NCI-H510A (cell line): ENCODE measurements at regions not wholly inside any gene's neighbourhood (a gene's known extent, or its start where the extent isn't known, plus 50 kb on each side); places are given as distances from the start of the nearest gene placed in this dataset.
"Not testable (repeated sequence)": the region's sequence is repeated elsewhere in the genome, so short reads cannot be mapped to it uniquely, and the experiment has no call there.

ENCODE experiments used
- DNase-seq: peaks from one replicate; lab custom pipeline; 2025; lab: John Stamatoyannopoulos, UW

- no peak for DNase-seq
These were observed 288.6 kb upstream of the FIGN start for GRCh38 chr2:164024396-164024795.

- DNase-seq, result no peak
These were observed 288.1 kb upstream of the FIGN start for GRCh38 chr2:164023896-164024295.

GRCh38 chr2:164015328-164016123 is 279.7 kb upstream of the FIGN start:
- DNase-seq, result no peak

DNA sequence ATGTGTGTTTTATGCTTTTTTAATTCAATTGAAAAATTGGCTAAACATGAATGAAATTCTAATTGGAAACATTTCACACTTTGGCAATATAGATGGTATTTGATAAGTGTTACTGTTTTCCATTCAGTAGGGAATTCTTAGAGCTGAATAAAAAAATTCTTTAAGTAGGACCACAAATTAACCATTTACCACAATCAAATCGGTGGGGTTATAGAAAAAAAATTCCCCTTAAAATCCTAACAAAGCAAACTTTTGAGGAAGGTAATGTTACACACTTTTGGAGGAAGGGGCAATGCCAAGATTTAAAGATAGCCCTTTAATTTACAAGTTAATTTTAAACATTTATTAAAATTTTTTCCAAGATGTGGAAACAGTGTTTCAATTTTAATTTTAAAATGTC is 279.0 kb upstream of the FIGN start:
- no peak for DNase-seq

DNA sequence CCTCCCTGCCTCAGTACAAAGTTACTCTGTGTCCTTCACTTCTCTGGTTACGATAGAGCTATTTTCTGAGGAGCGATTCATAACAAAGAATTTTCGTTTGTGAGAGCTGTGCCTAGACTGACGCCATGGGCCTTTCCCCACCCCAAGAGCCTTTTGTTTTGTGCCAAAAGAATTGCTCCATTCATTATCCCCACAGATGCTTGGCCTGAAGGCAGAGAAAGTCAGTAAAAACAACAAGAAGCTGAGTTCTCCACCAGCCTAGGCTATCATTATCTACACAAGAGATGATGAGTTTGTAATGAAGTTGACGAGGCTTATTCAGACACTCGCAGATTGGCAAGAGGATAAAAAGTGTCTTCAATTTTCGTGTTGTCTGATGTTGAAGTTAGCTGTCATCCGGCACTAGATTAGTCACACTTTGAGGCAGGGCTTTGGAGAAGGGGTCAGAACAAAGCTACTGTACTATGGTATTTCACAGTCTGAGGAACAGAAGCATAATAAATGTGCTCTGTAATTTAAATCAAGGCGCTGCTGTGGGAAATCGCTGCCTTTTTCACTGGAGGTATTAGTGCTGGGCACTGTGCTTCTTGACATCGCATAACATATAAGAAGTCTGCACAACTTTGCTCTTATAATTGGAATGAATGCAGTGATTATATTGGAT is 278.4 kb upstream of the FIGN start:
- DNase-seq, result no peak

DNA sequence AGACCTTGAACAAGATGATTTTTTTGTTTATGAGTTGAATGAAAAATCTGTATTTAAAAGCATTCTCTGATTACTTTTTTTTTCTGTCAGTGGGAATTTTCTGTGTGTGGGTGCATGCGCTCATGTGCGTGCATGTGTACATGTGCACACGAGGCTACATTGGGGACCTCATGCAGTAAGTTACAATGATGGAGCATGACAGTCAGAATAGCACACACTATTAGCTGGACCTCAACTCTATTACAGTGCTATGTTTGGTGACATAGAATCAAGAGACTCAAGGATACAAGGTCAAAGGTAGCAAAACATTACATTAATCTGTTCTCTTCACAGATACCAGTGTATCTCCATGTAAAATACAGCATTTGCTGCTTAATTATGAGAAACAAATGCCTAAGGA is 276.8 kb upstream of the FIGN start:
- DNase-seq, result no peak

DNA sequence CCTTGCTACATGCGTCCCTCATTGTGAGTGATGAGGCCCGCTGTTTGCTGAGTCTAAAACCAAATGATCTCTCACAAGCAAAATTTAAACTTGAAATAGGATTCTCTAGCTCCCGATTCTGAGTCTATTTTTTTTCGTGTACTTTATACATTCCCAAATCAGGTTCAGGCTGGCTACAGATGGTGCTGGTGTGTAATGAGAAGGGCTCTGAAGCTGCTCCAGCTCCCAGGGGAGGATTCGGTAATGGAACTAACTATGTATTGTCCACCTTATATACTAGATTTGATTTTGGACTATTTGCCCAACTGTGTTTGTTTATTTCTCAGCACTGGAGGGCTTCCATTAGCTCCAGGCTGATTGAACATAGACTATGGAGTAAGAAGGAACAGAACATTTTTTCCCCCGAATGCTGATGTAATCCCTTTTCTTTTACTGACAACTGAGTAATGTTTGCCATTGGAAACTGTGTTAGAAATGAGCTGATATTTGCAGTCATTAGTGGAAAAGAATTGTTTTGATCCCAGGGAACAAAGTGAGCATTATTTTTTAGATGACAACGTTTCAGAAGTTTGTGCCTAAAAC is 274.0 kb upstream of the FIGN start:
- no peak for DNase-seq

DNA sequence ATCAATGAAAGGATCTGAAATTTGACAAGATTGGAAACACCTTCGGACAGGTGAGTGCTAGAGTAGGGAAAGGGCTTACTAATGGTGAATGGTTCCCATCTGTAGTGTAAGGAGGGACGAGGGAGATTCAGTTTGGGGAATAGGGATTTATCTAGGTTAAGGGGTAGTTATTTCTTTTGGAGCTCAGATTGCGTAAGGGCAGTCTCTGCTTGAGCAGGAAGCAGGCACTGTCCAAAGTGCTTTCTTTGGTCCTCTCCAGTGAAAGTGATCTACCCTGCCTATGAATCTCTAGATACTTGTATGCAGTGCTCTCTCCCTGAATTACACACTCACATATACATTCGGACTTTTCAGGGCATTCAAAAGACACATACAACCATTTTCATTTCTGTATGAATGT is 272.9 kb upstream of the FIGN start:
- no peak for DNase-seq

DNA sequence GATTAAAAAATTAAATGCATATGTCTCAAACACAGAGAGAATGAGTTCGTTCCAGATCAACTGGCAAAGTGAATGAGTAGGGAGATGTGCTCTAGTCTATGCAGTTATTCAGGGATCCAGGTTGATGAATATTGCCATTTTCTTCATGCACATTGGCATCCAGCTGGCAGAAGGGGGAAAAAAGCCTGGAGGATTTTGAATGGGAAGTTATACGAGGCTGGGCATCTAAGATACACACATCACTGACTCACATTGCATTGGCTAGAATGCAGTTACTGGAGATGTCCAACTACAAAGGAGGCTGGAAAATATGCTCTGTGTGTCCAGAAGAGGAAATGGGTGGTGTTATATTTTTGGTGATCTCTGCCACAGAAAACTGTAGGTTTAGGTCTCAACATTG is 270.9 kb upstream of the FIGN start:
- no peak for DNase-seq

DNA sequence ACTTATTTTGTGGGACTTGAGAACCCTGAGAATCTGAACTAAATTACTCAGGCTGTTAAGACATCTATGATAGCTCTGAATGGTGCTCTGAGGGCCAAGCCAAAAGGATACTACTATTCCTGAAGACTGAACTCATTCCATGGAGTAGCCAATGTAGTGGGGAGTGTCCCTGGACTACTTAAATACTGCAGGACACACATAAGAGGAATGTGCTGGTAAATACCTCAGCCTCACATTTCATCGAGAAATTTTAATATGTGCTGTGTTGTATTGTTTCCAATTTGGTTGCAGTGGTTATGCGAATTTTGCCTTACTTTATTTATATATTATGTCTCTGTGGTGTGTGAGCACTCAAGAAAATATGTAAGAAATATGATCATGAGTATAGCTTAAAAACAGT is 264.4 kb upstream of the FIGN start:
- no peak for DNase-seq

GRCh38 chr2:163997466-163997865 is 261.7 kb upstream of the FIGN start:
- no peak for DNase-seq

GRCh38 chr2:163990541-163990940 is 254.7 kb upstream of the FIGN start:
- DNase-seq, result no peak

- DNase-seq, result no peak
These were observed 254.3 kb upstream of the FIGN start for GRCh38 chr2:163990101-163990500.

DNA sequence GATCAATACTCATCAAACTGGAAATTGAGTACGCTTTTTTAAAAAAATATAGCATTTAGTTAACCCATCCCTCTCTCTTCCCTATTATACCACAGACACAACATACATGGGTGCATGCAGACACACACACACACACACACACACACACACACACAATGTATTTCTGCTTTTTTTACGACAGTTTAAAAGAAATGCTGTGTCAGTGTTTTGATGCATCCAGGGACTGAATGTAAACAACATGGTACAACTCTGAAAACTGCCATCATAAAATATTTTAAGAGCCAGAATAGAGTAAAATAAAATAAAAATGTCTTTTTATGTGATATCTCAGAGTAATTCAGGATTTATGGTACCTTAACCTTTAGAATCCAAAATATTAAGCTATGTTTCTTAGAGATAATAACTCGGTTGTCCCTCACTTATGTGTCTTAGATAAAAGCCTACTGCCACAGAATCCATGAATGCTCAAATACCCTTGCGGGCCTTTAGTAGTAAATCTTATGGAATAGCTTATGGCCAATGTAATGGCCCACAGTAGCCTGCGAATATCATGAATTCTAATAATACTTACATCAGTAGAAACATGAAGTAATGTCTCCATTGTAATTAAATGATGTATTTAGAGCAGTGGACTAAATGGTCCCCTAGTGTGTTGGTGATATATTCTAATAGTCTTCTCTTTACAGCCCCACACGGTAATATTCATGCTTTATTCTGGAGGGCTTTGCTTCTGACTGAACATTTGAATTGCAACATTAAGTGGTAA is 251.6 kb upstream of the FIGN start:
- DNase-seq, result no peak

DNA sequence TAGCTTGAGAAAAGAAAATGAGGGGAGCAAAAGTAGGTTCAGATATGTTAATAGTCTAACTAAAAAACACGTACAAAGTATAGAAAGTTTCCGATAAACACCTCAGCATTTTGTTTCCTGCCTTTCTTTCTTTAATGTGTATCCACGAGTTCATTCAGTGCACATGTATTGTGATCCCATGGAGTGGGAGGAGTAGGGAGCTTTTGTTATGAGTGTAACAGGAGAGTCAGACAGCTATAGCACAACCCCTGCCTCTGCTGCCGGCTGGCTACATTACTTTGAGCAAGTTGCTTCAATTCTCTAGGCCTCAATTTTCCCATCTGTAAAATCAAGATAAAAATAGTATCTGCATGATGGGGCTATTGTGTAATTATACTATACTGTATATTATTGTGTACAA is 249.2 kb upstream of the FIGN start:
- DNase-seq, result no peak

GRCh38 chr2:163983911-163984310 is 248.1 kb upstream of the FIGN start:
- DNase-seq, result no peak

- no peak for DNase-seq
These were observed 247.1 kb upstream of the FIGN start for GRCh38 chr2:163982938-163983337.

DNA sequence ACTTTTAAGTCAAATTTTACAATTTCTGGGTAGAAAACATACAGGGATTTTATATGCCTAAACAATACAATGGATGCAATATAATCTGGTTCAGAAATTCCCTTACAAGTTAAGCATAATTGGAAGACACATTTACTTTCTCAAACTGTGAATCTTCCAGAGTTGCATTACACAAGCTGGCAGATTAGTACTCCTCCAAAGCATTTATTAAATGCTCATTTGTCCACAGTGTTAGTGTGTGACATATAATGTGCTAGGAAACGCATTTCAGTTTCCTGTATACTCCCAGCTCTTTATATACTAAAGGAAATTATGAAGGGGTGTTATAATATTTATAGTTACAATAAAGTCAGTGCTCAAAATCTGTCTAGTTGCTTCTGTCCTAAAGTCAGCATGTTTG is 239.0 kb upstream of the FIGN start:
- no peak for DNase-seq

DNA sequence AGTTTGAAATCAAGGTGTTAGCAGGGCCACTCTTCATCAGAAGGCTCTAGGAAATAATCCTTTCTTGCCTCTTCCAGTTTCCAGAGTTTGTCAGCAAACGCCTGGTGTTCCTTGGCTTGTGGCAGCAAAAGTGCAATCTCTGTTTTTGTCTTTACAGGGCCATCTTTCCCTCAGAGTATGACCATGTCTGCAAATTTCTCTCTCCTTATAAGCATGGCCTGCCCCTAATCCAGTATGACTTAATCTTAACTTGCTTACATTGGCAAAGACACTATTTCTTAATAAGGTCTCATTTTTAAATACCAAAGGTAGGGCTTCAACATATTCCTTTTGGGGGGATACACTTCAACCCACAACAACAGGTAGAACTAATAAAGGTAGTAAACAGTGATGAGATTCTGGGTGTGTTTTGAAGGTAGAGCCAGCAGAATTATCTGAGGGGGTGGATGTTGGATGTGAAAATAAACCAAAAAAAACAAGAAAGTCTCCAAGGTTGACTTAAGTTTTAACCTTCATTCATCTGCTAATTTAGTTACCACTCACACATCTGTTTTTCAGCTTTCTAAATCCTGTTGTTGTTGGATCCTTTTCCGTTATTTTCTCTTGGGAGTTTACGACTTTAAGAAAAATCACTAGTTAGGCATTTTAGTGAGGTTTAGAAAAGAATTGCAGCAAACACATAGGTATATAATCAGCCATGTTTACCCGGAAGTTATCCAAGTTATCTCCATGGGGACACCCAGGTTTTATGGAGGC is 234.4 kb upstream of the FIGN start:
- no peak for DNase-seq

DNA sequence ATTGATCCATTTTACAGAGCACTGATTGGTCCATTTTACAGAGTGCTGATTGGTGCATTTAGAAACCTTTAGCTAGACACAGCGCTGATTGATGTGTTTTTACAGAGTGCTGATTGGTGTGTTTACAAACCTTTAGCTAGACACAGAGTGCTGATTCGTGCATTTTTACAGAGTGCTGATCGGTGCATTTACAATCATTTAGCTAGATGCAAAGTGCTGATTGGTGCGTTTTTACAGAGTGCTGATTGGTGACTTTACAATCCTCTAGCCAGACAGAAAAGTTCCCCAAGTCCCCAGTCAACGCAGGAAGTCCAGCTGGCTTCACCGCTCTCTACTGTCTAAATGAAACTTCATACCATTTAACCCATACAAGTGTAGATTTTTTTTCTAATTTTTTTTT is 228.5 kb upstream of the FIGN start:
- not testable (repeated sequence) for DNase-seq

GRCh38 chr2:163953390-163953907 is 217.6 kb upstream of the FIGN start:
- no peak for DNase-seq

GRCh38 chr2:163951312-163951711 is 215.5 kb upstream of the FIGN start:
- DNase-seq, result no peak
